Activated CD4-positive, alpha-beta T cell treated with anti-CD3 and anti-CD28 coated beads, Interleukin-2, amount 50 U/mL, for 48 hours (primary cell): ENCODE measurements at regions not wholly inside any gene's neighbourhood (a gene's known extent, or its start where the extent isn't known, plus 50 kb on each side); places are given as distances from the start of the nearest gene placed in this dataset.
A peak's percentile ranks its signal among the peaks of the same experiment; 100 is the strongest.

ENCODE experiments used
- DNase-seq, 2 experiments: peaks; one replicate each; pipeline ENCODE4 v3.0.0-alpha.2; 2020

DNA sequence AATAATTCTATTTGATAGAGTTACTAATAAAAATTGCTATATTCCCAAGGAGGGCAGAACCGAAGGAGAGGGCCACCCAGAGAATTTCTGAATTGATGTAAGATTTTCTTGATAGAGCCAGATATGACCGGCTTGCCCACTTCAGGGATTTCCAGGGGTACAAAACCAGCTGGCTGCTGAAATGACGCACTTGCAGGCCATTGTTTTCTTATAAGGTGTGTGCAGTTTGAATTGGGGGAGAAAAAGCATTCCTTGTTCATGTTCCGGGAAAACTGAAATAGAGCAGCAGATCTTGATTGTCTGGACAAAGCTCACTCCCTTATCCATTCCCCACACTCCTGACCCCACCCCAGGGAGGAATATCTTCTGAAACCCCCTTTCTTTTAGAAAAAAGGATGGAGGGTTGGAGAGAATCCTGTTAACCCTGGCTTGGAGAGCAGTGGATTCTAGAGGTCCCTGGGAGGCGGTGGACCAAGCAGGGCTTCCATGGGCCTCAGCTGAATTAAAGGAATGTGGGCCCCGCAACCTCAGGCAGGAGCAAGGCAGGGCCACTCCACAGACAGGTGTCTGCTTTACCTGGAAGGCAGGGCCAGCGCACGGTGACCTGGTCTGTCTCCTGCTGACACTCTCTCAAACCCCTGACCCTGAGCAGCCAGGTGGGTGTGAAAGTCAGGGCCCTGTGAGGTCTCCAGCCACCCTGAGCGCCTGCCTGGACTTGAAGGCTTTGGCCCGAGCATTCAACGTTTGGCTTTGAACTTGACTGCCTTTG lies 96.4 kb downstream of the TMEM170B start:
- no peak for DNase-seq

DNA sequence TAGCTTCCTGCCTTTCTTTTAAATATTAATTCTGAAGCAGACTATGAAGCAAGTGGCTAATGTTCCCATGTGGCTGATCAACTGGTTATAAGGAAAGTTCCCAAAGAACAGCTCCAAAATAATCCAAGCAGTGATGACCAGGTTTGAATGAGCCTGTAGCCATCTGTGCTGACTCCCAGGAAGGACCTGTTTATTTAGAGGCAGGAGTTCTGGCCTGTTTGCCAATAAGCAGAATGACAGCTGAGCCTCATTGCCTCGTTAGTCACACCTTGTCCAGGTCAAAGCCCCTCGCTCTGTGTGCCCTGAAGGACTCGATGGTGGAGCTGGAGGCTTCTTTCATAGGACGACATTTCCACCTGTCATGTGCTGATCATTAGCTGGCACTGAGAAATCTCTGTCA lies 97.4 kb downstream of the TMEM170B start:
- no peak for DNase-seq

DNA sequence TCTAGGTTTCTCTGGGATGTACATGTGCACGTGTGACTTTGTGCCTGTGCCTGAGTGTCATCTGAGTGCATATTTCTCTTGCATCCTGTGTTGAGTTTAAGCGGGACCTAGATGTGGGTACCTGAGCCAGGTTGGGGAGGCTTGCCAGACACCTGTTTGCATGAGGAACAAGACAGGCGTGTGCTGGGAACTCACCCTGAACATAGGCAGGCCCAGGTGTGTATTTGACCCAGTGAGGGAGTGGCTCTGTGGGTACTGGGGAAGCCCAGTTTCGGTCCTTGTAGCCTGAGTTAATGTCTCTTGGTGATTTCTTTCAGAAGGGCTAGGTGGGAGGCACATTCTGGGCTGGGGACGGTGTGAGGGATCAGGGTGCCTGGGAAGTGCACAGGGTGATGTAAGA lies 98.6 kb downstream of the TMEM170B start:
- DNase-seq = no peak

DNA sequence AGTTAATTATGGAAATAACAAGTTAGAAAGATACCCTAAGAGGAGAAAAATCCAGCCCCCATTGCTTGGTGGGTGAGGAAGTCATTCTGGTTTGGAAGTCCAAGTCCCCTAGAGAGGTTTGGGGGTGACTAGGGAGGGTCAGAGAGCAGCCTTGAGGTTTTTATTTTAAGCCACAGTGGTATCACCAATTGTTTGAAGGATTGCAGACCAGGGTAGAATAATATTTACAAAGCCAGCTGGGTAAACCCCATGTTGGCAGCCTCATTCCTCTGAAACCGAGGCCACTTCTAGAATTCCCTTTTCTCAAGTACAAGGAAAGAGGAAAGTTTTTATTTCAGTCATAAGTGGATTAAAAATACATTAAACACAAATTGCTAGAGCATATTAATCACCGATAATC lies 99.7 kb downstream of the TMEM170B start:
- DNase-seq = no peak

DNA sequence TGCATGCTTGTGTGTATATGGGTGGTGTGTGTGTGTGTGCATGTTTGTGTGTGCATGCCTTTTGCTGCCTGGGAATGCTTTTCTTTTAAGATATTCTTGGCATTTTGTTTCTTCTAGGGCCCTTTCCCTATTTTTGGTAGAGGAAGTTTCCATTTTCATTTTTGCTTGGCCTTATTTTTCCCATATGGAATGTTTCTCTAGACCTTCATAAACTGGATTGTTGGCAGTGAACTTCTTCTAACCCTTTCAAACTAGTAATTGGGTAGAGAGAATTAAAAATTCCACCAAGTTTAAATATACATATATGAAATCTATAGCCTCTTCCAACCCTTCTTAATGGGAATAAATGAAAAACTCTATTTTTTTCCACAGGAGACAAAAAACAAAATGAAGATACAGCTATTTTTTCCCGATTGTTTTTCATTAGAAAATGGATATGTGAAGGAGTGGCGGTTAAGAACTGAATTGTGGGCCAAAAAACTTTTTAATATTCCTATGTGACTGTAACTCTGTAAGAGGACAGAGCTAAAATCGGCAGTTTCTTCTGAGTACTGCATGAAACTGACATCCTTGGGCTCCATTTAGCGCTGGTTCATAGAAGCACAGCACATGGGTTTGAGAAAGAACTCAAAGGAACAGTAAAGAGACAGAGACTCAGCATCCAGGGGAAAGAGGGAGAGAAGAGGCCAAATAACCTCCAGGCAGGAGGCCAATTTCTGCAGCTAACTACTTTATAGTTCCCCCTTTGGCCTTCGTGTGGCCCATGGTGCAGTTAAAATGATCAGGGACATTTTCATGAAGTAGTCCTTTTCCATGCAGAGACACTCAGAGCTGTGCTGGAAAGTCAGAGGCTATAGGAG lies 102.1 kb downstream of the TMEM170B start:
- no peak for DNase-seq

DNA sequence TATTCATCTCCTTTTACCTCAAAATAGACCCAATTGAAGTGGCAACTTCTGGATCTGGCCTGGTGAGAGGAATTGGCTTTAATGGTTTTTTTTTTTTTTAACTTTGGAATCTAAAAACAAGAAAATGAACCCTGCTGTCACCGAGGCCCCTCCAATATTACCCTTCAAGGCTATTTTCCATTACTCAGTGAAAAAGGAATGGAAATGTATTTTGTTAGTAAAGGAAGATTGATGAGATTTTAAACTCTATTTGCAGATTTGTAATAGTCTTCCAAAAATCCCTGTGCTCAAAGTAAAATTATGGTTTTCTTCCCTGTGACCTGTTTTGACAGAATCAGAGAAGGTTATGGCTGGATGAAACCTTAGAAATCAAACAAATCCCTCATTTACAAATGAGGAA lies 102.9 kb downstream of the TMEM170B start:
- DNase-seq = no peak

DNA sequence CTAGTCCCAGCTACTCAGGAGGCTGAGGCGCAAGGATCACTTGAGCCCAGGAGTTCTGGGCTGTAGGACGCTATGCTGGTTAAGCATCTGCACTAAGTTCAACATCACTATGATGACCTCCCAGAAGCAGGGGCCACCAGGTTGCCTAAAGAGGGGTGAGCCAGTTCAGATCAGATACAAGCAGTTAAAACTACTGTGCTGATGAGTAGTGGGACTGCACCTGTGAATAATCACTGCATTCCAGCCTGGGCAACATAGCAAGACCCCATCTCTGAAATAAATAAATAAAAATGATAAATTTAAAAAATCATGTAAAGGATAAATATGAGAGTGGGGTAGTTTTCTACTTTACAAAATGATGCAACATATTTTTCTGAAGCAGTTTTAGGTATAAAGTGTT lies 106.5 kb downstream of the TMEM170B start:
- no peak for DNase-seq

DNA sequence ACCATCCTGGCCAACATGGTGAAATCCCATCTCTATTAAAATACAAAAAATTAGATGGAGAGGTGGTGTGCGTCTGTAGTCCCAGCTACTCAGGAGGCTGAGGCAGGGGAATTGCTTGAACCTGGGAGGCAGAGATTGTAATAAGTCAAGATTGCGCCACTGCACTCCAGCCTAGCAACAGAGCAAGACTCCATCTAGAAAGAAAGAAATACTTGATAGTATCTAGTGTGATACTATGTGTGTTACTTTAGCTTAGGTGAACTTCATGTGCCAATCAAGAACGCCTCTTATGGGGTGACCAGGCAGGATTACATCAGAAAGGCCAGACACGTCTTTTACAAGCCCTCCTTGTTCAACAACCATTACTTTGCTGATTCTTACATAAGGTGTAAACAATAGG lies 107.1 kb downstream of the TMEM170B start:
- no peak for DNase-seq

DNA sequence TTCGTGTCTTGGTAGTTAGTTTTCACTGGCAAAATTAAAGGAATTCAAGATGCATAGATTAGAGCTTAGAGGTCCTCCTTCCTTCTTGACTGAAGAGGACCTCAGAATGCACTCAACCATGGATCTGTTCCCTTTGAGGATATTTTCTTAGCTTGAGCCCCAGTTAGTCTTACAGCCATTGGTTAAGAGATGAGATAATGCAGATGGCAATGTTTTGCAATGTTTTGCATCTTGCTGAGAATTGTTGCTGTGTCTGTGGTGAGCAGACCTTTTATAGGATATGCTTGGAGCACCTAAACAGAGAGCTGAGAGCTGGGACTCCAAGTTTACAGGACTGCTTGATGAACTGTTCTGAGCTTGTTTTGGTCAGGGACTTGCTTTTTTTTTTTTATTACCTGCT lies 107.5 kb downstream of the TMEM170B start:
- DNase-seq = no peak

DNA sequence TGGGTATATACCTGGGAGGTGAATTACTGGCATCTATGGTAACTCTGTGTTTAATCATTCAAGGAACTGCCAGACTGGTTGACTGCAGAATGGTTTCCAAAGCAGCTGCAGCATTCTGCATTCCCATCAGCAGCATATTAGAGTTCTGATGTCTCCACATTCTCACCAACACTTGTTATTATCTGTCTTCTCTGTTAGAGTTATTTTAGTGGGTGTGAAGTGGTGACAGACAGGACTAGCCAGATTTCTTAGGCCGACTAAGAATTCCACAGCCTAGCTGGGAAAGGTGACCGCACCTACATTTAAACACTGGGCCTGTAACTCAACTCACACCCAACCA lies 110.9 kb downstream of the TMEM170B start:
- no peak for DNase-seq

DNA sequence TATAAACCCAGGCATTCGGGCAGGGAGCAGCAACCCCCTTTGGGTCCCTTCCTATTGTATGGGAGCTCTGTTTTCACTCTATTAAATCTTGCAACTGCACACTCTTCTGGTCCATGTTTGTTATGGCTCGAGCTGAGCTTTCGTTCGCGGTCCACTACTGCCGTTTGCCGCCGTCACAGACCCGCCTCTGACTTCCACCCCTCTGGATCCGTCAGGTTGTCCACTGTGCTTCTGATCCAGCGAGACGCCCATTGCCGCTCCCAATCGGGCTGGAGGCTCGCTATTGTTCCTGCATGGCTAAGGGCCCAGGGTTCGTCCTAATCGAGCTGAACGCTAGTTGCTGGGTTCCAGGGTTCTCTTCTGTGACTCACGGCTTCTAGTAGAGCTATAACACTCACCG lies 111.3 kb downstream of the TMEM170B start:
- DNase-seq = no peak

DNA sequence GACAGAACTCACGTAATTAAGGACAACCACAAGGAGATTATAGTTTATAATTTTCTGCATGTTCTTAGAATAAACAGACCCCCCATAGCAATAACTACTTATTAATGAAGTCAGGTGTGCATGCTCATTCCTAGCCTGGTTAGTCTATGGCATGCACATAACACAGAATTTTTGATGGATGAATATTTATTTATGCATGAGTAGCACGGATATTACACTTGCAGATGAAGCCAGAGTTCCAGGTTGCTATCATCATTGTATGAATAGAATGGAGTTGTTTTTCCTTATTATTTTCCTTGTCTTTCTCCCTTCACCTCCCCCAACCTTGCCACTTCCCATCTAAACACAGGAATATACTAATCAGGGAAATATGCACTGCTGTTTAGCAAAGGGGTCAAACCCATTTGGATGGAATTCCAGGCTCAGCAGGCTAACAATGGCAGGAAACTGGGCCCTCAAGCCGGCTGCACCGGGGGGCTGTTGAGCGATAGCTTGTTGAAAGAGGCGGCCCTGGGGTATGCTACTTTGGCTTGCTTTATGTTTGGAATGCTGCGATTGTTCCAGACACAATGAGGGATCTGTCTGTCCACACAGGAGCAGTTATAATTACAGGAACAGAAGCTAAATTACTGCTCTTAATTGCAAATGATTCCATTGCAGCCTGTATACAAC lies 112.6 kb downstream of the TMEM170B start:
- DNase-seq = no peak

DNA sequence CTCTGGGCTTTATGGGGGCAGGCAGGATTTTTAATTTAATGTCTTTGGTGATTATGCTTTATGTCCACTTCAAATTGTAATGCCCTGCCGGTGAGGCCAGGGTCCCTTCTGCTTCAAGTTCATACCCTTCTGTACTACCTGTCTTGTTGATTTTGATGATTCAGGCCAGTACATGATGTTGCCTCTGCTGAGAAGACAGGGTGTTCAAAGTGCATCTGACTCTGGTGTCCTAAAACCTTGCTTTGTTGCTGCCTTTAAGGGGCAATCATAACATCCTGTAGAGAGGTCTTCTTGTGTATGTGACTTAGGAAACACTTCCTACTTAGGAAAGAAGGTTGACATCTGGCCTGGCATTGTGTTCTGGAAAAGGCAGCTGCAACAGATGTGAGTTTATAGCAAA lies 113.2 kb downstream of the TMEM170B start:
- no peak for DNase-seq

DNA sequence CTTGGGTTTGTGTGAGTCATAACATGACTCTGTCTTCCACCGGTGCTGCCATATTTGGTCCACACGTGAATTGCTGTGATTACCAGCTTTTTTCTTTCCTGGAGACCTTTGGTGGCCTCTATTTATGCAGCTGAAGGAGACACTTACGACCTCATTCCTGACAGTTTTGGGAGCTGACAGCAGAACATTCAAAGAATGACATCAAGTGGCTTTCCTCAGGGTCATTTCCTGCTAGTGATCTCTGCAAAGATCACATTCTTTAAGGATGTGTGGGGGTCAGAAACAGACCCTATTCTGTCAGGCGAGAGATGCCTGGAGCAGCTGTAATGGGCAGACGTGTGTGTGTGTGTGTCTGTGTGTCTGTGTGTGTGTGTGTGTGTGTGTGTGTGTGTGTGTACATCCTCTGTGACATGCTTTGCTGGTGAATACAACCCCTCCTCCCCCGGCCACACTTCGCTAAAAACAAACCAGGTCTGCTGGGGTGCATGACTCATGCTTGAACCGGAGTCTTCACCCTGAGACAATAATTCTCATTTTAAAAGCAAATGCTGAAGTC lies 115.6 kb downstream of the TMEM170B start:
- DNase-seq = peak; percentile 19 to 39

DNA sequence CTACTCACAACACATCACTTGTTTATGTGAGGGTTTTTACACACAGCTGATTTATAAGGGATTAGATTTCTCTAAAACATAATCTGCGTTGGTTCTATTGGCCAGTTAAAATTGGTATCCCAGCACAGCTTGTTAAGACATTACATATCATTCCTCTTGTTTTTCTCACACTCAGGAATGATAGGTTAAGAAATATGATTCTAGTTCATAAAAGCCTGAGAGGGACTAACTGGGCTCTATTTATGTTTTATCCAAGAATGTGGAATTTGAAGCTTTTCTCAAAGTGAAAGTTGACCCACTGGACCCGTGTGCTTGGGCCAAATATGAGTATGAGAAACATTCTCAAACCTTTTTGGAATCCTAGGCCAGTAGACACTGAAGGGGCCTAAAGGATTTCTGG lies 117.3 kb downstream of the TMEM170B start:
- no peak for DNase-seq

DNA sequence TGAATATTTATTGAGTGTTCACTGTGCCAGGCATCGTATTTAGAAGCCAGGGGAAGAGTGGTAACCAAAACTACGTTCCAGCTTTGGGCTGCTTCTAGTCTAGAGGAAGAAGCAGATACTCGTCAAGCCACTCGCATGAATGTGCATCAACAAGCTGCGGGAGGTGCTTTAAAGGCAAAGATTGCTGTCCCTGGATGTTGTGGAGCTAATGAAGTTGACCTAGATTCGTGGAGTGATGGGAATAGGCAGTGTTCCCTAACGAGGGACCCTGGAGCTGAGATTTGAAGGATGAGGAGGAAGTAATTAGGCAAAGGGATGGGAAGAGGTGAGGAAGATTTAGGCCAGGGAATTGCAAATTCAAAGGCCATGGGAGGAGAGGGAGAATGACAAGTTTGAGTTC lies 118.9 kb downstream of the TMEM170B start:
- DNase-seq = no peak

DNA sequence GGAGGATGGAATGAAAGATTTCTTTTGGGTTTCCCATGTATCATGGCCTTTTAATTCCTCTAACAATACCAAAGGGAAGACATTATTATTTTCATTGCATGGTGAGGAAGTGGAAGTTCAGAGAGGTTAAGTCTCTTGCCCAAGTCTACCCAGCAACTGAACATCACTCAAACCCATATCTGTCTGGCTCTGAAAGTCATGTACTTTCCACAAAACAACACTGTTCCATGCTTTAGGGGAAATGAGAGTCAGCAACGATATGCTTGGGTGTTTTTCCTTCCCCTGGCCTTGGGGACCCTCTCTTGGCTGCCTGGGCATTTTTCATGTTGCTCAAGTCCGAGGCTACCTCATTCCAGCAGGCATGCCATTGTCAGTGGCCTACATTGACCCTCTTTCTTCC lies 118.8 kb downstream of the ADTRP start:
- no peak for DNase-seq

DNA sequence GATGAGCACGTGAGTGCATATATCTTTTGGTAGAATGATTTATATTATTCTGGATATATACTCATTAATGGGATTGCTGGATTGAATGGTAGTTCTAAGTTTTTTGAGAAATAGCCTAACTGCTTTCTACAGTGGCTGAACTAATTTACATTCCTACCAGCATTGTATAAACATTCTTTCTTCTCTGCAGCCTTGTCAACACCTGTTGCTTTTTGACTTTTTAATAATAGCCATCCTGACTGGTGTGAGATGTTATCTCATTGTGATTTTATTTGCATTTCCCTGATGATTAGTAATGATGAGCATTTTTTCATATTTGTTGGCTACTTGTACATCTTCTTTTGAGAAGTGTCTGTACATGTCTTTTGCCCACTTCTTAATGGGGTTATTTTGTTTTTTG lies 116.3 kb downstream of the ADTRP start:
- DNase-seq = no peak

DNA sequence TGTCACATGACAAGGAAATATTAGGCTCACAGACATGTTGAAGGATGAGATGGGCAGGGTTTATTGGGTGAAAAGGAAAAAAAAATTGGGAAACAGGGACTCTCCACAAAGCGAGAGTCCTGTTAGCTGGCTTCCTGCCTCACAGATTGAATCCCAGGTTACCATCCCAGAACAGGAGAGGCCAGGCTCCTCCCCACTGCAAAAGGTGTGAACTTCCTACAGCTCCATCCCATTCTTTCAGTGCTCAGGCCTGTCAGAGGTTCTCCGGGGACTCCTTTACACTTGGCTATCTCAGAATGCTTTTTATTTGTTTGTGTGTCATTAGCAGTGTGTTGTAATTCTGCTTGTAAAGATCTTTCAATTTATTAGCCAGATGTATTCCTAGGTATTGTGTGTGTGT lies 115.1 kb downstream of the ADTRP start:
- DNase-seq = no peak
